Keratinocyte (primary cell): ENCODE measurements at regions not wholly inside any gene's neighbourhood (a gene's known extent, or its start where the extent isn't known, plus 50 kb on each side); places are given as distances from the start of the nearest gene placed in this dataset.
A peak's percentile ranks its signal among the peaks of the same experiment; 100 is the strongest.

ENCODE experiments used
- DNase-seq: peaks from one replicate; pipeline ENCODE4 v3.0.0-alpha.2; 2011; ENCODE audit warnings: low read depth, missing footprints, low spot score
- FAIRE-seq: peaks from 2 replicates; lab custom pipeline; 2011; peaks lifted over from hg19 to GRCh38; lab: Jason Lieb, UNC
- H2AFZ ChIP-seq: 2 replicates; pipeline ENCODE4 v1.6.0; 2012; ENCODE audit warnings: low read length, control low read depth, inconsistent platforms; ENCODE audit not compliant: control insufficient read depth
- H3K27ac ChIP-seq: 2 replicates; pipeline ENCODE4 v1.5.1; 2011; ENCODE audit warnings: low read length; ENCODE audit not compliant: control insufficient read depth, insufficient read depth
- H3K27me3 ChIP-seq: 3 replicates; pipeline ENCODE4 v1.6.0; 2011; ENCODE audit warnings: low read length; ENCODE audit not compliant: control insufficient read depth, insufficient read depth; ENCODE audit errors: extremely low read depth
- H3K36me3 ChIP-seq, 2 experiments: 2 replicates in 1 of 2; 3 replicates in 1 of 2; pipeline ENCODE4 v1.5.1; 2011; ENCODE audit warnings: low read length in 2 of 2, mild to moderate bottlenecking in 1 of 2; ENCODE audit not compliant: control insufficient read depth in 2 of 2, insufficient read depth in 2 of 2; ENCODE audit errors: extremely low read depth in 1 of 2
- H3K4me1 ChIP-seq: 3 replicates; pipeline ENCODE4 v1.5.1; 2011; ENCODE audit warnings: low read length; ENCODE audit not compliant: control insufficient read depth, insufficient read depth; ENCODE audit errors: extremely low read depth
- H3K4me2 ChIP-seq: 3 replicates; pipeline ENCODE4 v1.6.0; 2011; ENCODE audit warnings: low read depth, low read length; ENCODE audit not compliant: control insufficient read depth, insufficient read depth; ENCODE audit errors: extremely low read depth
- H3K4me3 ChIP-seq, 3 experiments: fragments of 200-600 bp in 1 of 3; sonication (generic) in 1 of 3; 2 replicates in 2 of 3; 3 replicates in 1 of 3; pipeline ENCODE4 v1.5.1; 2011 to 2016; ENCODE audit warnings: low read length in 3 of 3, mild to moderate bottlenecking in 3 of 3, control low read depth in 2 of 3, inconsistent platforms in 1 of 3, low read depth in 1 of 3, mixed read lengths in 1 of 3, mixed run types in 1 of 3, moderate library complexity in 1 of 3; ENCODE audit not compliant: control insufficient read depth in 2 of 3, insufficient read depth in 2 of 3; ENCODE audit errors: extremely low read depth in 1 of 3
- H3K79me2 ChIP-seq: 2 replicates; pipeline ENCODE4 v1.6.0; 2012; ENCODE audit warnings: low read length; ENCODE audit not compliant: control insufficient read depth, insufficient read depth
- H3K9ac ChIP-seq: 3 replicates; pipeline ENCODE4 v1.6.0; 2011; ENCODE audit warnings: low read length; ENCODE audit not compliant: control insufficient read depth, insufficient read depth; ENCODE audit errors: extremely low read depth
- H3K9me1 ChIP-seq: 3 replicates; pipeline ENCODE4 v1.6.0; 2011; ENCODE audit warnings: low read length; ENCODE audit not compliant: control insufficient read depth, insufficient read depth; ENCODE audit errors: extremely low read depth
- H3K9me3 ChIP-seq: 2 replicates; pipeline ENCODE4 v1.5.1; 2012; ENCODE audit warnings: low read depth, low read length; ENCODE audit not compliant: control insufficient read depth
- H4K20me1 ChIP-seq: 3 replicates; pipeline ENCODE4 v1.6.0; 2011; ENCODE audit warnings: low read length; ENCODE audit not compliant: control insufficient read depth, insufficient read depth; ENCODE audit errors: extremely low read depth
- EZH2 ChIP-seq: IDR thresholded peaks from one replicate; pipeline ENCODE4 v1.6.1; 2012; ENCODE audit warnings: inconsistent platforms, mild to moderate bottlenecking, low read length, moderate library complexity
- dilution Hi-C: fragments of 300-500 bp; cut with MboI; formaldehyde crosslinking; loops from one replicate; pipeline ENCODE4 v1.7.0; 2020; ENCODE audit warnings: low sequenced_read_pairs; ENCODE audit not compliant: extremely low pct_ligation_motif_present
- TF ChIP-seq, protein P1 (sequence below), 3 experiments: IDR thresholded peaks in 1 of 3; conservative IDR thresholded peaks in 1 of 3; optimal IDR thresholded peaks in 1 of 3; 2 replicates in 2 of 3; 3 replicates in 1 of 3; pipeline versions ENCODE3 to v1.5.1; 2011; ENCODE audit warnings: low read length in 3 of 3, mild to moderate bottlenecking in 3 of 3, moderate library complexity in 2 of 3, control low read depth in 1 of 3, inconsistent platforms in 1 of 3; ENCODE audit not compliant: insufficient read depth in 2 of 3; ENCODE audit errors: extremely low read depth in 1 of 3

DNA sequence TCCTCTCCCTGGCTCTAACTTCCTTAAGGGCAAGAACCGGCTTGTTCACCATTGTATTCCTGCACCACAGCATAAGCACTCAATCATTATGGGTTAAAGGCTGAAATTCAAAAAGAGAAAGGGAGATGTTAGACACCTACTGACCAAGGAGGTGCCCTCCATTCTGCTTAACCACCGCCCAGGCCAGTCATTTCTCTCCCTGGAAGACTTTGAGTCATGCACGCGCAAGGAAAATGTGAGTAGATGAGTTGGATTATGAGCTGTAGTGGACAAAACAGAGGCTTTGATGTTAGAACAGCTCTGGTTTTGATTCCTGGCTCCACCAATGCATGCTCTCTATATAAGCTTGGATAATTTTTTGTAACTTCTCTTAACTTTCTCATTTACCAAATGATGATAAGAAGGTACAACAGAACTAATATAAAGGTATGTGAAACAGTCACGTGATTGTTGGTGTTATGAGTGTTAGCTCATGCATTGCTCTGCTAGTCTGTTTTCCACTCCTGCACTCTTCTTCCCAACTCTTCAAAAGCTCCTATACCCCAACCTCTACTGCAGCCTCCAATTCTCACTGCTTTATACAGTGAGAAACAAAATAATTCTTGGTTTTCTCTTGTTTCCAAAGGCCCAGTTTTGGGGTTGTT is 148.4 kb upstream of the ATP11B start:
- Histone ChIP-seq H2AFZ (peak overlapping the region; percentile 79), H3K36me3 (no peaks in the 10 kb centered on the region), H3K9me3 (peaks cover 2% of the 10 kb centered on the region), H3K27me3 (no peaks in the 10 kb centered on the region), H3K9me1 (no peaks in the 10 kb centered on the region), H3K4me1 (peaks cover 14% of the 10 kb centered on the region), H3K4me2 (peak overlapping the region; percentile 77), H3K79me2 (no peaks in the 10 kb centered on the region), H3K4me3 (no peak overlapping the region), H4K20me1 (no peaks in the 10 kb centered on the region), H3K9ac (no peak overlapping the region), H3K27ac (peak overlapping the region; percentile 15)
- no peak for FAIRE-seq
- DNase-seq = no peak
- TF ChIP-seq, protein P1, sequence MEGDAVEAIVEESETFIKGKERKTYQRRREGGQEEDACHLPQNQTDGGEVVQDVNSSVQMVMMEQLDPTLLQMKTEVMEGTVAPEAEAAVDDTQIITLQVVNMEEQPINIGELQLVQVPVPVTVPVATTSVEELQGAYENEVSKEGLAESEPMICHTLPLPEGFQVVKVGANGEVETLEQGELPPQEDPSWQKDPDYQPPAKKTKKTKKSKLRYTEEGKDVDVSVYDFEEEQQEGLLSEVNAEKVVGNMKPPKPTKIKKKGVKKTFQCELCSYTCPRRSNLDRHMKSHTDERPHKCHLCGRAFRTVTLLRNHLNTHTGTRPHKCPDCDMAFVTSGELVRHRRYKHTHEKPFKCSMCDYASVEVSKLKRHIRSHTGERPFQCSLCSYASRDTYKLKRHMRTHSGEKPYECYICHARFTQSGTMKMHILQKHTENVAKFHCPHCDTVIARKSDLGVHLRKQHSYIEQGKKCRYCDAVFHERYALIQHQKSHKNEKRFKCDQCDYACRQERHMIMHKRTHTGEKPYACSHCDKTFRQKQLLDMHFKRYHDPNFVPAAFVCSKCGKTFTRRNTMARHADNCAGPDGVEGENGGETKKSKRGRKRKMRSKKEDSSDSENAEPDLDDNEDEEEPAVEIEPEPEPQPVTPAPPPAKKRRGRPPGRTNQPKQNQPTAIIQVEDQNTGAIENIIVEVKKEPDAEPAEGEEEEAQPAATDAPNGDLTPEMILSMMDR (optimal IDR thresholded peaks at IDR 0.05 in 1 of 3, IDR thresholded peaks at IDR 0.05 in 1 of 3, conservative IDR thresholded peaks at IDR 0.05 in 1 of 3; ENCODE audit: extremely low read depth in 1 of 3, insufficient read depth in 2 of 3, low read length in 3 of 3) = no peak
- no peak for TF ChIP-seq EZH2
- dilution Hi-C loops = no loop called here

DNA sequence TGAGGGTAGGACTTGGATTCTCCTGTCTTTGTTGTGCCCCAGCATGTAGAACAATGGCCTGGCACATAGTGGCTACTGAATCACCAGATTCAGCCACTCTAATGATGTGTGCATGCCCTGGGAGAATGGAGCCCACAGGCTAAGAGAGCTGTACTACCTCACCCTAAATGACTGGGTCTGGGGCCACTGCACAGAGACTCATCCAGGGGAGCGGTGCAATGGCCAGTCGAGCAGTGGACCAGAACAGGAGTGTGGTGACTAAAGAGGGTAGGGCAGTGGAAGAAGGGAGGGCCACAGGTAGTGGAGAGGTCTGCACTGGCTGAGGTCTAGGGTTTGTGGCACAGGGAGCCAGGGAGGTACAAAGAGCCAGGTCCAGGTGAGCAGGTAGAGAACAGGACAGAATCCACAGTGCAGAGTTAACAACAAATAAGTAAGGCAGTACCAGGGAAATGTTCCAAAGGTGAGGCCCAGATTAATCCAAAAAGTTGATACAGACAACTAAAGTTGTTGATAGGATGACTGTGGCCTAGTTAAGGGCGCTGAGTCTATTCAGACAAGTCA is 142.7 kb upstream of the ATP11B start:
- H3K9me3 ChIP-seq = no peaks in the 10 kb centered on the region
- no peaks in the 10 kb centered on the region for H3K4me1 ChIP-seq
- no peak overlapping the region for H3K27ac ChIP-seq
- TF ChIP-seq, protein P1 (optimal IDR thresholded peaks at IDR 0.05 in 1 of 3, IDR thresholded peaks at IDR 0.05 in 1 of 3, conservative IDR thresholded peaks at IDR 0.05 in 1 of 3; ENCODE audit: extremely low read depth in 1 of 3, insufficient read depth in 2 of 3, low read length in 3 of 3) = no peak
- TF ChIP-seq EZH2 = no peak
- H3K9ac ChIP-seq = no peak overlapping the region
- FAIRE-seq = no peak
- no peak overlapping the region for H2AFZ ChIP-seq
- no peaks in the 10 kb centered on the region for H3K9me1 ChIP-seq
- DNase-seq = no peak
- H4K20me1 ChIP-seq = no peaks in the 10 kb centered on the region
- H3K79me2 ChIP-seq = no peaks in the 10 kb centered on the region
- no peak overlapping the region for H3K4me2 ChIP-seq
- no peaks in the 10 kb centered on the region for H3K36me3 ChIP-seq
- dilution Hi-C loops = no loop called here
- H3K27me3 ChIP-seq = no peaks in the 10 kb centered on the region
- H3K4me3 ChIP-seq = no peak overlapping the region
